ENCODE measurements at regions not wholly inside any gene's neighbourhood (a gene's known extent, or its start where the extent isn't known, plus 50 kb on each side); places are given as distances from the start of the nearest gene placed in this dataset.
A peak's percentile ranks its signal among the peaks of the same experiment; 100 is the strongest.

- no peak for DNase-seq
- no peak for TF ChIP-seq CTCF (IDR thresholded peaks at IDR 0.05; ENCODE audit: low read depth, low read length, missing control alignments)
- no peaks in the 10 kb centered on the region for H3K27me3 ChIP-seq (replicated peaks)
- no peak overlapping the region for H3K4me3 ChIP-seq (ENCODE audit: low read depth, low read length)
- in situ Hi-C loops (cut with HindIII; ENCODE audit: low pct_ligation_motif_present, low sequenced_read_pairs) = no loop called here
- no peaks in the 10 kb centered on the region for H3K36me3 ChIP-seq (replicated peaks)
- H3K27ac ChIP-seq = no peak overlapping the region
These were observed 384.0 kb upstream of the SEMA3D start for GRCh38 chr7:85570898-85571297.

- H3K27me3 ChIP-seq (replicated peaks) = no peaks in the 10 kb centered on the region
- no peak for TF ChIP-seq CTCF (IDR thresholded peaks at IDR 0.05; ENCODE audit: low read depth, low read length, missing control alignments)
- no peaks in the 10 kb centered on the region for H3K36me3 ChIP-seq (replicated peaks)
- in situ Hi-C loops (cut with HindIII; ENCODE audit: low pct_ligation_motif_present, low sequenced_read_pairs) = no loop called here
- H3K27ac ChIP-seq = no peak overlapping the region
- no peak for DNase-seq
- no peak overlapping the region for H3K4me3 ChIP-seq (ENCODE audit: low read depth, low read length)
These were observed 381.1 kb upstream of the SEMA3D start for GRCh38 chr7:85567983-85568382.

DNA sequence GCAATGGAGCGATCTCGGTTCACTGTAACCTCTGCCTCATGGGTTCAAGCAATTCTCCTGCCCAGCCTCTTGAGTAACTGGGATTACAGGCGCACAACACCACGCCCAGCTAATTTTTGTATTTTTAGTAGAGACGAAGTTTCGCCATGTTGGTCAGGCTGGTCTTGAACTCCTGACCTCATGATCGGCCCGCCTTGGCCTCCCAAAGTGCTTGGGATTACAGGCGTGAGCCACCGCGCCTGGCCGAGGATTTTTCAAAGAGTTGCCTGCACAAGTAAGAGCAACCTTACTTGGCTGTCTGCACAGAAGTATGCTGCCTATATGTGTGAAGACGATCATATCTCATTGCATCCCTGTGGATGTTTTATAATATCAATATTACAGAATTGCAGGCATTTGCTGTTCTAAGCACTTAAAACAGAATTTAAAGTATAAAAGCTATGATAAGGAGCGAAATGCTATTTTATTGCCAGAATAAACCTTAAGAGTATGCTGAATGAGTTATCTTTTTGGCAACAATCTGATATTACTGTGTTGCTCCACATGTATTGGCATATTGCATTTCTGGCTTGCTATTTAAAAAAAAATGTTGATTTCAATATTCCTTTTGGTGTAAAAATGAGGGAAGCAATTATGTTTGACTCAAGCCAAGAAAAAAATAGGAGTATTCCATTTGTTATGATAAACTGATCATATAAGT is 379.4 kb upstream of the SEMA3D start:
- TF ChIP-seq CTCF (IDR thresholded peaks at IDR 0.05; ENCODE audit: low read depth, low read length, missing control alignments) = no peak
- Histone ChIP-seq H3K27me3 (replicated peaks) (no peaks in the 10 kb centered on the region), H3K36me3 (replicated peaks) (no peaks in the 10 kb centered on the region), H3K27ac (no peak overlapping the region), H3K4me3 (ENCODE audit: low read depth, low read length) (no peak overlapping the region)
- in situ Hi-C loops (cut with HindIII; ENCODE audit: low pct_ligation_motif_present, low sequenced_read_pairs) = no loop called here
- no peak for DNase-seq

DNA sequence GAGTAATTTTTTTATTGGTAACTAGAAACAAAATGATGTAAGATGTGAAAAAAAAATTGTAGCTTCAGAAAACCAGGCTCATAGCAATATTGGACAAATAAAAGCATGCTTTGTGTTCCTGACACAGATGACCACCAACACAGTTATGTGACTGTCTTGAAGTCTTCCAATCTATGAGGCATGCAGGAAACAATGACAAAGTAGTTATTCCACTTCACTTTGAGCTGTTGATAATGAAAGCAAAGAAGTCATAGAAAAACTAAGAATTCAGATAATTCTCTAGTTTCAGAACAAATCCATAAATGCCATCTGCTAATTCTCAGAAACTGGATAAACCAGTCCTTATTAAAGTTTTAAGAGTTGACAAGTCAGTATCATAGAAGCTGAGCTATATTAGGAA is 378.4 kb upstream of the SEMA3D start:
- TF ChIP-seq CTCF (IDR thresholded peaks at IDR 0.05; ENCODE audit: low read depth, low read length, missing control alignments) = no peak
- DNase-seq = peak; percentile 11

DNA sequence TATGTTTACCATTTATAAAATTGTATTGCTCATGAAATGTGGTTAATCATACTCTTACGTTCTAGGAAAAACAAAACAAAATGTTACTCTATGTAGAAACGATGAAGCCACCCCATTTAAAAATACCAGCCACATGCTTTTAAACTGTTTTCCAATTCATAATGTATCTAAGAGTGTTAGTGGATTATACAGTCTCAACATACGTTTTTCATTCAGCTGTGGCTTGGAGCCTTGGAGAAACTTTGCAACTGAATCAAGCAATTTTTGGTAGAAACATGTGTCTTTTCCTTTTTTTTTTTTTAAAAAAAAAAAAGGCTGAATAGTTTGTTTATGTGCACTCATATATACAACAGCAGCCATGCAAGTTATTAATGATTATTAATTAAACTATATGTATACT is 378.0 kb upstream of the SEMA3D start:
- Histone ChIP-seq H3K36me3 (replicated peaks) (no peaks in the 10 kb centered on the region), H3K27ac (no peak overlapping the region), H3K27me3 (replicated peaks) (no peaks in the 10 kb centered on the region), H3K4me3 (ENCODE audit: low read depth, low read length) (no peak overlapping the region)
- TF ChIP-seq CTCF (IDR thresholded peaks at IDR 0.05; ENCODE audit: low read depth, low read length, missing control alignments) = no peak
- DNase-seq = no peak
- in situ Hi-C loops (cut with HindIII; ENCODE audit: low pct_ligation_motif_present, low sequenced_read_pairs) = no loop called here

More for the DNA sequence above, 378.4 kb upstream of the SEMA3D start:
- no peaks in the 10 kb centered on the region for H3K36me3 ChIP-seq (replicated peaks)
- no peak overlapping the region for H3K27ac ChIP-seq
- H3K27me3 ChIP-seq (replicated peaks) = no peaks in the 10 kb centered on the region
- H3K4me3 ChIP-seq (ENCODE audit: low read depth, low read length) = no peak overlapping the region
- in situ Hi-C loops (cut with HindIII; ENCODE audit: low pct_ligation_motif_present, low sequenced_read_pairs) = no loop called here

DNA sequence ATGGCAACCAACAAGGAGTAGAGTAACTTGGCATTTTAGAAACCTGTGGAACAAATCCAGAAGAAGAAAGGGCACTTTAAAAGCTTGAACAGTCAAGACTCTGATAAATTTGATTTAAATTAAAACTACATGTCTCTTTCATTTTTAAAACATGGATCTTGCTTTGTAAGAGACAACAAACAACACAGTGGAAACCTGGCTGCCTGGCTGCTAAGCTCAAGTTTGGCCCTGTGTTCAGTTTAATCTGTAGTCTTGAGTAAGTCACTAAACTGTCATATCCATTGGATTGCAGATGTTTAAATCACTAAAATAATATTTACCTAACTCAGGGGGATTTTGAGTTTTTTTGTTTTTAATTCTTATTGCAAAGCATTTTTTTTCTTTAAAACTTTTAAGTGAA is 374.9 kb upstream of the SEMA3D start:
- DNase-seq = no peak
- in situ Hi-C loops (cut with HindIII; ENCODE audit: low pct_ligation_motif_present, low sequenced_read_pairs) = no loop called here
- Histone ChIP-seq H3K4me3 (ENCODE audit: low read depth, low read length) (no peak overlapping the region), H3K27ac (no peak overlapping the region), H3K27me3 (replicated peaks) (no peaks in the 10 kb centered on the region), H3K36me3 (replicated peaks) (no peaks in the 10 kb centered on the region)
- no peak for TF ChIP-seq CTCF (IDR thresholded peaks at IDR 0.05; ENCODE audit: low read depth, low read length, missing control alignments)
